ENCODE measurements at regions not wholly inside any gene's neighbourhood (a gene's known extent, or its start where the extent isn't known, plus 50 kb on each side); places are given as distances from the start of the nearest gene placed in this dataset.

DNA sequence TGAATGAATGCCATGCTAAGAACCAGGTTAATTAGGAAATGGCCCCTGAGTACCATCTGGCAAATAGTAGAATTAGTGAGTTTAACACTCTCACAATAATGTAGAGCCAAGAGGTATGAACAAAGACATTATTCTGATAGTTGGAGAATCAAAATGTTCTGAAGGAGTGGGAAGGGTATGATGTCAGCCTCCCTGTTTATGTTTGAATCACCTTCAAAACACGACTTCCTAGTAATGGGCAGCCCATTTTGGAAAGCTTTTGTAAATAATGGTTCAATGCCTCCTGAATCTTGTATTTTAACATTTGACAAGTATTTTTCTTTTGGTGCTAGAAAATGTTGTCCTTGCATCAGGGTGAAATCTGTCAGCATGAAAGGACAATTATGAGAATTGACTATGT is 108.3 kb downstream of the DSEL start:
- H4K8ac ChIP-seq (ENCODE audit: extremely low read depth, insufficient read depth, low read length): no peak overlapping the region
- no peaks in the 10 kb centered on the region for H3K4me1 ChIP-seq (replicated peaks in 1 of 4; ENCODE audit: control insufficient read depth in 3 of 4, insufficient read depth in 4 of 4, low read length in 3 of 4)
- ChIA-PET POLR2A (ENCODE audit: partially characterized antibody) (no interaction called here), CTCF (ENCODE audit: partially characterized antibody) (interaction anchor here (0.8 kb wide), 1 partner anchor 28 kb away, joined by 3 read pairs; no protein-coding TSS in a partner anchor)
- H3K14ac ChIP-seq (ENCODE audit: insufficient read length): no peak overlapping the region
- FAIRE-seq: no peak
- no peaks in the 10 kb centered on the region for H3K9me3 ChIP-seq (ENCODE audit: insufficient read depth in 2 of 2, low read depth in 1 of 2, low read length in 1 of 2)
- H3K4me2 ChIP-seq (ENCODE audit: insufficient read depth in 1 of 2, low read depth in 2 of 2, low read length in 2 of 2): no peak overlapping the region
- H3K18ac ChIP-seq (ENCODE audit: extremely low read depth, low read length): no peak overlapping the region
- no peak for DNase-seq (ENCODE audit: low read depth in 1 of 2, low spot score in 2 of 2)
- H4K91ac ChIP-seq (replicated peaks; ENCODE audit: insufficient read length, low read length): no peak overlapping the region
- H3K4me3 ChIP-seq (ENCODE audit: extremely low read depth in 1 of 4, insufficient read depth in 2 of 4, low read depth in 3 of 4, low read length in 4 of 4): no peak overlapping the region
- TF ChIP-seq CTBP2 (IDR thresholded peaks at IDR 0.05; ENCODE audit: borderline replicate concordance, insufficient read depth, insufficient read length, low read length) (no peak), MAFK (IDR thresholded peaks at IDR 0.05; ENCODE audit: low read depth, low read length) (no peak), CHD2 (IDR thresholded peaks at IDR 0.05; ENCODE audit: low read length) (no peak), SP1 (IDR thresholded peaks at IDR 0.05; ENCODE audit: low read depth, low read length) (no peak), CBX8 (IDR thresholded peaks at IDR 0.05; ENCODE audit: borderline replicate concordance, low read depth, low read length) (no peak), NANOG (IDR thresholded peaks at IDR 0.05; ENCODE audit: insufficient read depth, low read depth, low read length, poor library complexity, severe bottlenecking) (no peak), SIX5 (IDR thresholded peaks at IDR 0.05; ENCODE audit: low read depth, low read length) (no peak), CREB1 (IDR thresholded peaks at IDR 0.05) (no peak), SIRT6 (IDR thresholded peaks at IDR 0.05; ENCODE audit: low read length) (no peak), YY1 (IDR thresholded peaks at IDR 0.05; ENCODE audit: low read depth, low read length) (no peak), TAF7 (optimal IDR thresholded peaks at IDR 0.05; ENCODE audit: borderline replicate concordance, low read depth, low read length) (no peak)
- TF ChIP-seq, protein P1, sequence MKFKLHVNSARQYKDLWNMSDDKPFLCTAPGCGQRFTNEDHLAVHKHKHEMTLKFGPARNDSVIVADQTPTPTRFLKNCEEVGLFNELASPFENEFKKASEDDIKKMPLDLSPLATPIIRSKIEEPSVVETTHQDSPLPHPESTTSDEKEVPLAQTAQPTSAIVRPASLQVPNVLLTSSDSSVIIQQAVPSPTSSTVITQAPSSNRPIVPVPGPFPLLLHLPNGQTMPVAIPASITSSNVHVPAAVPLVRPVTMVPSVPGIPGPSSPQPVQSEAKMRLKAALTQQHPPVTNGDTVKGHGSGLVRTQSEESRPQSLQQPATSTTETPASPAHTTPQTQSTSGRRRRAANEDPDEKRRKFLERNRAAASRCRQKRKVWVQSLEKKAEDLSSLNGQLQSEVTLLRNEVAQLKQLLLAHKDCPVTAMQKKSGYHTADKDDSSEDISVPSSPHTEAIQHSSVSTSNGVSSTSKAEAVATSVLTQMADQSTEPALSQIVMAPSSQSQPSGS (IDR thresholded peaks at IDR 0.05; ENCODE audit: low read length): no peak
- H2BK20ac ChIP-seq (ENCODE audit: low read length): no peak overlapping the region
- no peak overlapping the region for H3K9ac ChIP-seq (replicated peaks in 1 of 4; ENCODE audit: extremely low read depth in 1 of 4, low read depth in 3 of 4, low read length in 3 of 4)
- no peaks in the 10 kb centered on the region for H3K79me1 ChIP-seq (ENCODE audit: low read depth, low read length)
- 80% methylated on average over 1 of the region's 1 CpG; no CpG with 5 or more reads in 1 of the 2 experiments for WGBS, 2 experiments (ENCODE audit: extremely low coverage in 1 of 2, insufficient coverage in 1 of 2, insufficient read length in 1 of 2, insufficient replicate concordance in 2 of 2, low coverage in 1 of 2, low lambda C conversion rate in 2 of 2, missing lambda C conversion rate in 1 of 2)
- no peak overlapping the region for H4K5ac ChIP-seq (ENCODE audit: insufficient read length, low read depth, low read length)
- no peaks in the 10 kb centered on the region for H3K79me2 ChIP-seq (ENCODE audit: control insufficient read depth in 1 of 2, insufficient read depth in 2 of 2, low read length in 2 of 2)
- no peak overlapping the region for H3K56ac ChIP-seq (replicated peaks; ENCODE audit: insufficient read length, low read depth, low read length)
- no peak overlapping the region for H2AFZ ChIP-seq (ENCODE audit: low read length)
- no peaks in the 10 kb centered on the region for H3K36me3 ChIP-seq (ENCODE audit: control insufficient read depth in 2 of 4, insufficient read depth in 4 of 4, low read length in 3 of 4)
- no peak overlapping the region for H2BK120ac ChIP-seq (replicated peaks; ENCODE audit: low read depth, low read length)
- H2AK5ac ChIP-seq (ENCODE audit: low read depth, low read length): no peak overlapping the region
- no peak overlapping the region for H2BK12ac ChIP-seq (ENCODE audit: low read depth, low read length)
- H3K27me3 ChIP-seq (replicated peaks in 1 of 4; ENCODE audit: control insufficient read depth in 3 of 4, extremely low read depth in 1 of 4, insufficient read depth in 3 of 4, low read length in 3 of 4): no peaks in the 10 kb centered on the region
- H3K4ac ChIP-seq (replicated peaks; ENCODE audit: insufficient read length, low read depth, low read length): no peak overlapping the region
- H3K23ac ChIP-seq (ENCODE audit: insufficient read length): no peak overlapping the region
- H2BK5ac ChIP-seq (ENCODE audit: low read depth, low read length): no peak overlapping the region
- H3K23me2 ChIP-seq (ENCODE audit: low read depth, low read length): no peaks in the 10 kb centered on the region
- no peak overlapping the region for H3K27ac ChIP-seq (ENCODE audit: low read depth, low read length)
- H4K20me1 ChIP-seq (replicated peaks in 1 of 2; ENCODE audit: control insufficient read depth in 1 of 2, insufficient read depth in 2 of 2, low read length in 2 of 2): no peaks in the 10 kb centered on the region
- H2BK15ac ChIP-seq (ENCODE audit: low read length): no peak overlapping the region

All from H1 (cell line).